ENCODE measurements at regions not wholly inside any gene's neighbourhood (a gene's known extent, or its start where the extent isn't known, plus 50 kb on each side); places are given as distances from the start of the nearest gene placed in this dataset.

DNA sequence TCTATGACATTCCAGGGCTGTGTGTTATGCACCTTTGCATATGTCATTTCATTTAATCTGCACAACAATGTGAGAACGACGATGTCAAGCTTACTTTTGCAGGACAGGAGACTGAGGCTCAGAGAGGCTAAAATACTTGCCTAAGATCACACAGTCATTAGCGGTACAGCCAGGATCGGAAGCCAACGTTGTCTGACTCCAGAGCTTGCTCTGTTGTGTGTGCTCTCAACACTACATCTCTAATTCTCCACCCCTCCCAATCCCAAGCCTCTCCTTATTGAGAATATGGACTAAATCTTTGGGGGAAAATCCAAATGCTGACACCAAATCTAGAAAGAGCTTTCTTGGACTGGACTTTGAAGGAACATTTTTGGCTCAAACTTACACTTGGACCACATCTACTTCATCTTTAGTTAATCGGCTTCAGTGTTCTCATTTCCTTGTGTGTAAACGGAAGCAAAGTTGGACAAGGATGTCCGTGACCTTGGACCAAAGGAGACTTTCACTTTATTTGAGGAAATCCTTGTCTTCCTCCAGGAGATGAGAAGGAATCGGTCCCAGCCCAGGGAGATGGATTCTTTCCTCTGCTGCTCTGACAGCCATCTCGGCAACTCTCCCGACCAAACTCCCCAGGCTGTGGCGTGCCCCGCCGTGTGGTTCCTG, 242.4 kb downstream of the LPIN1 start:
- no peak for TF ChIP-seq CTCF (IDR thresholded peaks at IDR 0.05)
- TF ChIP-seq POLR2A (IDR thresholded peaks at IDR 0.05) = no peak

Data from Peyer's patch (tissue), 4 donors.